Neural cell (in vitro differentiated cells): ENCODE measurements at regions not wholly inside any gene's neighbourhood (a gene's known extent, or its start where the extent isn't known, plus 50 kb on each side); places are given as distances from the start of the nearest gene placed in this dataset.
"Not testable (repeated sequence)": the region's sequence is repeated elsewhere in the genome, so short reads cannot be mapped to it uniquely, and the experiment has no call there.

Experiments
- CTCF ChIP-seq: fragments of 450-650 bp; IDR thresholded peaks from 2 replicates; pipeline ENCODE4 v1.5.1; 2014; ENCODE audit warnings: antibody characterized with exemption, mild to moderate bottlenecking, moderate library complexity; ENCODE audit not compliant: poor library complexity, severe bottlenecking
- EP300 ChIP-seq: fragments of 450-650 bp; conservative IDR thresholded peaks from 2 replicates; pipeline ENCODE4 v1.6.1; 2014; ENCODE audit warnings: antibody characterized with exemption, mild to moderate bottlenecking, moderate library complexity; ENCODE audit not compliant: poor library complexity, severe bottlenecking
- MXI1 ChIP-seq: fragments of 450-650 bp; conservative IDR thresholded peaks from 2 replicates; pipeline ENCODE4 v1.6.1; 2014; ENCODE audit warnings: antibody characterized with exemption, mild to moderate bottlenecking; ENCODE audit not compliant: poor library complexity, severe bottlenecking
- POLR2AphosphoS5 ChIP-seq: IDR thresholded peaks from 2 replicates; pipeline ENCODE4 v1.6.1; 2012
- RAD21 ChIP-seq: fragments of 450-650 bp; conservative IDR thresholded peaks from 2 replicates; pipeline ENCODE4 v1.6.1; 2014; ENCODE audit warnings: antibody characterized with exemption, mild to moderate bottlenecking, moderate library complexity
- TAF1 ChIP-seq: IDR thresholded peaks from 2 replicates; pipeline ENCODE4 v1.6.1; 2012; ENCODE audit warnings: low read depth

DNA sequence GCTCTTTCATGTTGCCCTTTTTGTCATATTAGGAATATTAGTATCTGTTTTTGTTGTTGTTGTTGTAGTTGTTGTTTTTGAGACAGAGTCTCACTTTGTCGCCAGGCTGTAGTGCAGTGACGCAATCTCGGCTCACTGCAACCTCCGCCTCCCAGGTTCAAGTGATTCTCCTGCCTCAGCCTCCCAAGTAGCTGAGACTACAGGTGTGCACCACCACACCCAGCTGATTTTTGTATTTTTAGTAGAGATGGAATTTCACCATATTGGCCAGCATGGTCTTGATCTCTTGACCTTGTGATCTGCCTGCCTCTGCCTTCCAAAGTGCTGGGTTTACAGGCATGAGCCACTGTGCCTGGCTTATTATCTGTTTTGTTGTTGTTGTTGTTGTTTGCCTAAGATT lies 69.7 kb upstream of the CCN2 start:
- TF ChIP-seq MXI1, POLR2AphosphoS5, CTCF, RAD21, TAF1, EP300: not testable (repeated sequence)
